Kidney epithelial cell (primary cell): ENCODE measurements at regions not wholly inside any gene's neighbourhood (a gene's known extent, or its start where the extent isn't known, plus 50 kb on each side); places are given as distances from the start of the nearest gene placed in this dataset.

Source experiments
- DNase-seq: peaks from one replicate; pipeline ENCODE4 v3.0.0-alpha.2; 2010; ENCODE audit warnings: low read depth
- H3K27me3 ChIP-seq: 2 replicates; pipeline ENCODE4 v1.6.0; 2011; ENCODE audit warnings: low read length; ENCODE audit not compliant: control insufficient read depth, insufficient read depth
- H3K36me3 ChIP-seq: 2 replicates; pipeline ENCODE4 v1.5.1; 2011; ENCODE audit warnings: low read length; ENCODE audit not compliant: control insufficient read depth, insufficient read depth
- H3K4me3 ChIP-seq: 2 replicates; pipeline ENCODE4 v1.5.1; 2011; ENCODE audit warnings: low read depth, mild to moderate bottlenecking, control low read depth, low read length
- CTCF ChIP-seq: IDR thresholded peaks from 2 replicates; pipeline ENCODE4 v1.5.1; 2011; ENCODE audit warnings: mild to moderate bottlenecking, moderate library complexity, low read length, control low read depth, inconsistent platforms; ENCODE audit not compliant: insufficient read depth, poor library complexity, severe bottlenecking

GRCh38 chr1:221431068-221431651 is 310.7 kb downstream of the DUSP10 start:
- H3K27me3 ChIP-seq, result no peaks in the 10 kb centered on the region
- no peaks in the 10 kb centered on the region for H3K36me3 ChIP-seq
- H3K4me3 ChIP-seq, result no peak overlapping the region
- DNase-seq, result no peak
- no peak for TF ChIP-seq CTCF

- H3K27me3 ChIP-seq, result no peaks in the 10 kb centered on the region
- H3K36me3 ChIP-seq, result no peaks in the 10 kb centered on the region
- H3K4me3 ChIP-seq, result no peak overlapping the region
- TF ChIP-seq CTCF, result no peak
- DNase-seq, result no peak
Measured at GRCh38 chr1:221431961-221432360, 309.9 kb downstream of the DUSP10 start.

- H3K27me3 ChIP-seq, result no peaks in the 10 kb centered on the region
- H3K4me3 ChIP-seq, result no peak overlapping the region
- no peaks in the 10 kb centered on the region for H3K36me3 ChIP-seq
- DNase-seq, result no peak
- peak; percentile 81 for TF ChIP-seq CTCF
Measured at GRCh38 chr1:221435504-221435904, 306.4 kb downstream of the DUSP10 start.

- TF ChIP-seq CTCF, result no peak
- Histone ChIP-seq H3K27me3 (no peaks in the 10 kb centered on the region), H3K36me3 (no peaks in the 10 kb centered on the region), H3K4me3 (no peak overlapping the region)
- no peak for DNase-seq
Measured at GRCh38 chr1:221437171-221437570, 304.7 kb downstream of the DUSP10 start.

GRCh38 chr1:221437926-221438325 is 304.0 kb downstream of the DUSP10 start:
- Histone ChIP-seq H3K36me3 (no peaks in the 10 kb centered on the region), H3K4me3 (no peak overlapping the region), H3K27me3 (no peaks in the 10 kb centered on the region)
- no peak for TF ChIP-seq CTCF
- no peak for DNase-seq
